22Rv1 (cell line): ENCODE measurements at regions not wholly inside any gene's neighbourhood (a gene's known extent, or its start where the extent isn't known, plus 50 kb on each side); places are given as distances from the start of the nearest gene placed in this dataset.

Source experiments
- ZFX ChIP-seq: fragments of 450-650 bp; IDR thresholded peaks from 2 replicates; pipeline ENCODE4 v1.6.1; 2017; ENCODE audit warnings: antibody characterized with exemption, borderline replicate concordance
- TF ChIP-seq, protein P1 (sequence below): fragments of 450-650 bp; IDR thresholded peaks from 2 replicates; pipeline ENCODE4 v1.5.1; 2017; ENCODE audit warnings: mild to moderate bottlenecking

DNA sequence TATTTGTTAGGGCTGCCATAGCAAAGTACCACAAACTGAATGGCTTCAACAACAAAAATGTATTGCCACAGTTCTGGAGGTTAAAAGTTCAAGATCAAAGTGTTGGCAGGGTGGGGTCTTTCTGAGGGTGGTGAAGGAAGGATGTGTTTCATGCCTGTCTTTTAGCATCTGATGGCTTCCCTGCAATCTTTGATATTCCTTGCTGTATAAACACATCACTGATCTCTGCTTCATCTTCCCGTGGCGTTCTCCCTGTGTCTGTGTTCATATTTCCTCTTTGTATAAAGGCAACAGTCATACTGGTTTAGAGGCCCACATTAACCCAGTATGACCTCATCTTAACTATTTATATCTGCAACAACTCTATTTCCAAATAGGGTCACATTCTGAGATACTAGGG, 167.5 kb downstream of the BTG1 start:
- TF ChIP-seq, protein P1, sequence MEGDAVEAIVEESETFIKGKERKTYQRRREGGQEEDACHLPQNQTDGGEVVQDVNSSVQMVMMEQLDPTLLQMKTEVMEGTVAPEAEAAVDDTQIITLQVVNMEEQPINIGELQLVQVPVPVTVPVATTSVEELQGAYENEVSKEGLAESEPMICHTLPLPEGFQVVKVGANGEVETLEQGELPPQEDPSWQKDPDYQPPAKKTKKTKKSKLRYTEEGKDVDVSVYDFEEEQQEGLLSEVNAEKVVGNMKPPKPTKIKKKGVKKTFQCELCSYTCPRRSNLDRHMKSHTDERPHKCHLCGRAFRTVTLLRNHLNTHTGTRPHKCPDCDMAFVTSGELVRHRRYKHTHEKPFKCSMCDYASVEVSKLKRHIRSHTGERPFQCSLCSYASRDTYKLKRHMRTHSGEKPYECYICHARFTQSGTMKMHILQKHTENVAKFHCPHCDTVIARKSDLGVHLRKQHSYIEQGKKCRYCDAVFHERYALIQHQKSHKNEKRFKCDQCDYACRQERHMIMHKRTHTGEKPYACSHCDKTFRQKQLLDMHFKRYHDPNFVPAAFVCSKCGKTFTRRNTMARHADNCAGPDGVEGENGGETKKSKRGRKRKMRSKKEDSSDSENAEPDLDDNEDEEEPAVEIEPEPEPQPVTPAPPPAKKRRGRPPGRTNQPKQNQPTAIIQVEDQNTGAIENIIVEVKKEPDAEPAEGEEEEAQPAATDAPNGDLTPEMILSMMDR, result no peak
- no peak for TF ChIP-seq ZFX
